ENCODE measurements at regions not wholly inside any gene's neighbourhood (a gene's known extent, or its start where the extent isn't known, plus 50 kb on each side); places are given as distances from the start of the nearest gene placed in this dataset.

DNA sequence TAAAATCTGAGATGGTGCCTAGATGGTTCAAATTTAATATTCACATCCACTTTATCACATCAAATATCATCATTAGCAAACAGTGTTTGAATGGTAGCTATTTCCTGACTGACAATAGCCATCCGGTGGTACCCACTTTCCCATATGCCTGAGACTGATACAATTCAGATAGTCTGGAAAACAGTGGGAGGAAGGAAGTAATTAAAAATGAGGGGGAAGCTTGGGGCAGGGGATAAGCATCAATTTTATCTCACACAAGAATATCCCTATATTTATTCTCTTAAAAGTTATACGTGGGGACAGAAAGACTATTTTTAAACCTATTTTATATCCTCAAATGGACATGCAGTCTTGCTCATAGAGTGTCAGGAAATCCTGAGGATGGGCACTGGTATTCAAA is 122.5 kb upstream of the GAP43 start:
- H3K9me3 ChIP-seq (ENCODE audit: control insufficient read depth in 5 of 5, low read length in 5 of 5): no peaks in the 10 kb centered on the region
- H3K4me1 ChIP-seq (ENCODE audit: control insufficient read depth in 5 of 5, insufficient read depth in 5 of 5, low read length in 5 of 5): peaks cover 0 to 26% (median 0%) of the 10 kb centered on the region in 5 donors
- H3K27ac ChIP-seq (ENCODE audit: low read depth, low read length): no peak overlapping the region
- no peak overlapping the region for H3K9ac ChIP-seq (ENCODE audit: low read length in 5 of 5)
- no peaks in the 10 kb centered on the region for H3K27me3 ChIP-seq (ENCODE audit: control insufficient read depth in 5 of 5, insufficient read depth in 4 of 5, low read length in 5 of 5)
- H3K36me3 ChIP-seq (ENCODE audit: control insufficient read depth in 5 of 5, insufficient read depth in 5 of 5, low read length in 5 of 5): no peaks in the 10 kb centered on the region
- H3K4me3 ChIP-seq (ENCODE audit: low read depth in 1 of 5, low read length in 5 of 5): no peak overlapping the region

DNA sequence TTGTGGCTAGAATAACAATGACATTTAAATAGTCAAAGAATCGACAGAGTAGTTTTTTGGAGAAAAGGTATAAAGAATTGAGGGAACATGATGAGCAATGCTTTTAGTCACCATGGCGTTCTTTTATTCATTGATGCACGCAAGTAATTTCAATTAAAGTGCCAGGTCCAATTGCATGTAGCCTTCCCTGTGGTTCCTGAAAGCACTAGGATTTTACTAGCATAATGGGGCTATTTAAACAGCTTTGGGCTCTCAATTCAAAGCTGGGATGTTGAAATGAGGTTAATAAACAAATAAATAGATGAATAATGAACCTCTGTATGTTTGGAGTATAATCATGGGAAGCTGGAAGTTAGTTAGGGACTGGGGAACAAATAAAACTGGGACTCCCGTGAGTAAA is 121.2 kb upstream of the GAP43 start:
- H3K27ac ChIP-seq (ENCODE audit: low read depth, low read length): no peak overlapping the region
- H3K36me3 ChIP-seq (ENCODE audit: control insufficient read depth in 5 of 5, insufficient read depth in 5 of 5, low read length in 5 of 5): no peaks in the 10 kb centered on the region
- peaks cover 0 to 26% (median 0%) of the 10 kb centered on the region in 5 donors for H3K4me1 ChIP-seq (ENCODE audit: control insufficient read depth in 5 of 5, insufficient read depth in 5 of 5, low read length in 5 of 5)
- H3K9me3 ChIP-seq (ENCODE audit: control insufficient read depth in 5 of 5, low read length in 5 of 5): no peaks in the 10 kb centered on the region
- H3K9ac ChIP-seq (ENCODE audit: low read length in 5 of 5): no peak overlapping the region
- no peaks in the 10 kb centered on the region for H3K27me3 ChIP-seq (ENCODE audit: control insufficient read depth in 5 of 5, insufficient read depth in 4 of 5, low read length in 5 of 5)
- no peak overlapping the region for H3K4me3 ChIP-seq (ENCODE audit: low read depth in 1 of 5, low read length in 5 of 5)

DNA sequence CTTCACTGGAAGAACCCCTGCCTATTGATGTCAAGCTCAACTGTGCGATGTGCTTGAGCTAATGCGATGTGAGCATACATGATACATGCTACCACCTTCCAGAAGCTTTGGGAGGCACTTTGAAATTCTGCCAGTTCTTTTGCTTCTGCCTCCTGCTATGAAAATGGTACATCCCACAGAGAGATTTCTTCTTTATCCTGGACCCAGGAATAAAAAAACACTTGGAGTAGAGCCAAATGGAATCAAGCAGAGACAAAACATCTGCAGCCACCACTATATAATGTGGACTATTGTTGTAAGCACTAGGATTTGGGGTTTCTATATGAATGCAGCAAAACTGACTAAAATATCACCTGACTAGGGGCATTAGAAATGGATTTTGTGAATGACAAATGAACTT is 119.9 kb upstream of the GAP43 start:
- H3K4me1 ChIP-seq (ENCODE audit: control insufficient read depth in 5 of 5, insufficient read depth in 5 of 5, low read length in 5 of 5): peaks cover 0 to 26% (median 0%) of the 10 kb centered on the region in 5 donors
- H3K9ac ChIP-seq (ENCODE audit: low read length in 5 of 5): no peak overlapping the region
- no peak overlapping the region for H3K4me3 ChIP-seq (ENCODE audit: low read depth in 1 of 5, low read length in 5 of 5)
- H3K36me3 ChIP-seq (ENCODE audit: control insufficient read depth in 5 of 5, insufficient read depth in 5 of 5, low read length in 5 of 5): no peaks in the 10 kb centered on the region
- H3K27me3 ChIP-seq (ENCODE audit: control insufficient read depth in 5 of 5, insufficient read depth in 4 of 5, low read length in 5 of 5): no peaks in the 10 kb centered on the region
- H3K9me3 ChIP-seq (ENCODE audit: control insufficient read depth in 5 of 5, low read length in 5 of 5): no peaks in the 10 kb centered on the region
- H3K27ac ChIP-seq (ENCODE audit: low read depth, low read length): no peak overlapping the region

DNA sequence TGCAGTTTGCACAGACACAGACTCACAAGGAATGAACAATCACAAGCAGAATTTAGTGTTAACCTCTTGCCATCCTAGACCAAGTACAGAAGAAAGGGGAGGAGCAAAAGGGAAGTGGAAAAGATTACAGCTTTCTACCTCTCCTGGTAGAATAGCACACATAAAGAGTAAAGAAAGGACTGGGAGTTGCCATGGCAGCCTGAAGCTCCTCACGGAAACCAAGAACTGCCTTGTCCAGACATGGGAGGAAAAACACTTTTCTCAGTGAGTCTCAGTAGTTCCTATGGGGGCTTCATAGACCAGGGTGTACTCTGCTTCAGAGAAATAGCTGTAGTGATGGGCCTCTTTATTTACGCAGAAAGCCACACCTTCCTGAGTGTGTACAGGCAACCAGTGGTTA is 114.7 kb upstream of the GAP43 start:
- H3K4me1 ChIP-seq (ENCODE audit: control insufficient read depth in 5 of 5, insufficient read depth in 5 of 5, low read length in 5 of 5): peaks cover 0 to 19% (median 16%) of the 10 kb centered on the region in 5 donors
- no peak overlapping the region for H3K9ac ChIP-seq (ENCODE audit: low read length in 5 of 5)
- no peaks in the 10 kb centered on the region for H3K9me3 ChIP-seq (ENCODE audit: control insufficient read depth in 5 of 5, low read length in 5 of 5)
- H3K36me3 ChIP-seq (ENCODE audit: control insufficient read depth in 5 of 5, insufficient read depth in 5 of 5, low read length in 5 of 5): no peaks in the 10 kb centered on the region
- no peak overlapping the region for H3K27ac ChIP-seq (ENCODE audit: low read depth, low read length)
- H3K4me3 ChIP-seq (ENCODE audit: low read depth in 1 of 5, low read length in 5 of 5): no peak overlapping the region
- H3K27me3 ChIP-seq (ENCODE audit: control insufficient read depth in 5 of 5, insufficient read depth in 4 of 5, low read length in 5 of 5): no peaks in the 10 kb centered on the region

DNA sequence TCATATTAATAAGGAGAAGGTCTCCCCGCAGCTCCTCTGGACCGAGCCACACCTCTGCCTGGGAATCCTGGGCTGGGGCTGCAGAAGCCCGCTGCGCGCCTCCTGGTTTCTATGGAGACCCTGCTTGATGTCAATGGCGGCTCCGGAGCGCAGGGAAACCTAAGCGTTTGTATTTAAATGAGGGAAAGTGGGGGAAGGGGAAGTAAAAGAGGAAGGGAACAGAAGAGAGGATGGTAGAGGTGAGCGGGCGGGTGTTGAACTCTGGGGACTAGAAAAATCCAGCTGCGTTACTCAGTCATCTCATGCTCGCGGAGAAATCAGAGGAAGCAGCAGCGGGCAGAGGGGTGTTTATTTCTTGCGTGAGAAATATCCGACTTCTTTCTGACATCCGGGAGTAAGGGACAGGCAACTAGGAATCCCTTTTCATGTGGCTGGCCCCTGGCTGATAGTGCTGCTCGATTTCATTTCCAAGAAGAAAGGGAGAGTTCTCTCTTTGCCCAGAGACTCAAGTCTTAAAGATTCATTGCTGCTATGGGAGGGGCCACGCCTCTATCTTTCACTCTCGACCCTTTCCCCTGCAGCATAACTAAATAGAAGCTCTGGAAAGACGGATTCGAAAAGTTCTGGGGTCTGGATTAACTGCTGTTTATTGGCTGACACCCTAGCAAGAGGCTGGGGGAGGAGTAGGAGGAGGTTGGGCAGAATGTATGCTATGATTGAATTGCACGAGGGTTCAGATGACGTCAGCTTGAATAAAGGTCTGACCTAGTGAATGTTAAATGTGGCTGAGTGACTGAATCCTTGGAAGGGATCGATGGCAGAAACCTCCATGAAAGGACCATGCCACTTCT is 110.5 kb upstream of the GAP43 start:
- Histone ChIP-seq H3K27ac (ENCODE audit: low read depth, low read length) (peak overlapping the region; percentile 51), H3K36me3 (ENCODE audit: control insufficient read depth in 5 of 5, insufficient read depth in 5 of 5, low read length in 5 of 5) (no peaks in the 10 kb centered on the region), H3K27me3 (ENCODE audit: control insufficient read depth in 5 of 5, insufficient read depth in 4 of 5, low read length in 5 of 5) (no peaks in the 10 kb centered on the region), H3K4me3 (ENCODE audit: low read depth in 1 of 5, low read length in 5 of 5) (peak overlapping the region; percentile 61 to 80 (median 74)), H3K9ac (ENCODE audit: low read length in 5 of 5) (peak overlapping the region; percentile 12 to 65 (median 49)), H3K4me1 (ENCODE audit: control insufficient read depth in 5 of 5, insufficient read depth in 5 of 5, low read length in 5 of 5) (peaks cover 0 to 33% (median 32%) of the 10 kb centered on the region in 5 donors), H3K9me3 (ENCODE audit: control insufficient read depth in 5 of 5, low read length in 5 of 5) (no peaks in the 10 kb centered on the region)

DNA sequence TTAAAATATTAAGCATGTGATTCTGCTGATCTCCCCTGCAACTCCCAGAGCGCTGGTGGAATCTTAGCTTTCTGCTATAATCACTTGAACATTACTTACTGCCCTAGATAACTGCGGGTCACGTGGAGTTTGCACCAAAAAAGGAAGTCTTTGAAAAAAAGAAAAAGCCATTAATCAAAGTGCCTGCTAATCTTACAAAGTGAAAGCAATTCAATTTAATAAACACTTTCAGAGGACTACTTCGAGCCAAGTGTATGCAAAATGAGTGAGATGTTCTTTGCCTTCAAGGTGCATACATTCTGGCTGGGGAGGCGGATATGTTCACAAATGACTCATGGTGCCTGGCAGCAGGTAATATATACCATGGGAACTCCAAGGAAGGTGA is 109.9 kb upstream of the GAP43 start:
- Histone ChIP-seq H3K27ac (ENCODE audit: low read depth, low read length) (no peak overlapping the region), H3K27me3 (ENCODE audit: control insufficient read depth in 5 of 5, insufficient read depth in 4 of 5, low read length in 5 of 5) (no peaks in the 10 kb centered on the region), H3K9ac (ENCODE audit: low read length in 5 of 5) (peak overlapping the region in 3 of 5 donors; percentile 12 to 49 (median 49)), H3K4me1 (ENCODE audit: control insufficient read depth in 5 of 5, insufficient read depth in 5 of 5, low read length in 5 of 5) (peaks cover 0 to 39% (median 36%) of the 10 kb centered on the region in 5 donors), H3K9me3 (ENCODE audit: control insufficient read depth in 5 of 5, low read length in 5 of 5) (no peaks in the 10 kb centered on the region), H3K36me3 (ENCODE audit: control insufficient read depth in 5 of 5, insufficient read depth in 5 of 5, low read length in 5 of 5) (no peaks in the 10 kb centered on the region), H3K4me3 (ENCODE audit: low read depth in 1 of 5, low read length in 5 of 5) (peak overlapping the region; percentile 61 to 80 (median 74))

DNA sequence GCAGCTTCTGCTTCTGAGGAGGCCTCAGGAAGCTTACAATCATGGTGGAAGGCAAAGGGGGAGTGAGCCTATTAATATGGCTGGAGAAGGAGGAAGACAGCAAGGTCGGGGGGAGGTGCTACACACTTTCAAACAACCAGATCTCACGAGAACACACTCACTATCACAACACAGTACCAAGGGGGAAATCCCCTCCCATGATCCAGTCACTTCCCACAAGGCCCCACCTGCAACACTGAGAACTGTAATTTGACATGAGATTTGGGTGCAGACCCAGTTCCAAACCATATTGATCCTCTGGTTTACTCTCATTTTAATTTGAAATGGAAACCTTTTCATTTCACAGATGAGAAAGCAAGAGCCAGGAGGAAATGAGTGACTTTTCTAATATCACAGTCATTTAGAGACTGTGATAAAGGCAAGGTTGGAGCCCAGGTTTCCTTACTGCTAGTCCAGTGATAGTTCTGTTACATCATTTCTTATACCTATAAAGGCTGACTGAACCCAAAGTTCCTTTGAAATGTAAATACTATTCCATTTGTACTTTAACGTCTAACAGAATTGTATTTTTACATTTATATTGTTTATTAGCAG is 105.8 kb upstream of the GAP43 start:
- Histone ChIP-seq H3K4me1 (ENCODE audit: control insufficient read depth in 5 of 5, insufficient read depth in 5 of 5, low read length in 5 of 5) (peaks cover 0 to 44% (median 31%) of the 10 kb centered on the region in 5 donors), H3K36me3 (ENCODE audit: control insufficient read depth in 5 of 5, insufficient read depth in 5 of 5, low read length in 5 of 5) (no peaks in the 10 kb centered on the region), H3K4me3 (ENCODE audit: low read depth in 1 of 5, low read length in 5 of 5) (no peak overlapping the region), H3K9ac (ENCODE audit: low read length in 5 of 5) (no peak overlapping the region), H3K27me3 (ENCODE audit: control insufficient read depth in 5 of 5, insufficient read depth in 4 of 5, low read length in 5 of 5) (no peaks in the 10 kb centered on the region), H3K9me3 (ENCODE audit: control insufficient read depth in 5 of 5, low read length in 5 of 5) (no peaks in the 10 kb centered on the region), H3K27ac (ENCODE audit: low read depth, low read length) (peak overlapping the region; percentile 28)

DNA sequence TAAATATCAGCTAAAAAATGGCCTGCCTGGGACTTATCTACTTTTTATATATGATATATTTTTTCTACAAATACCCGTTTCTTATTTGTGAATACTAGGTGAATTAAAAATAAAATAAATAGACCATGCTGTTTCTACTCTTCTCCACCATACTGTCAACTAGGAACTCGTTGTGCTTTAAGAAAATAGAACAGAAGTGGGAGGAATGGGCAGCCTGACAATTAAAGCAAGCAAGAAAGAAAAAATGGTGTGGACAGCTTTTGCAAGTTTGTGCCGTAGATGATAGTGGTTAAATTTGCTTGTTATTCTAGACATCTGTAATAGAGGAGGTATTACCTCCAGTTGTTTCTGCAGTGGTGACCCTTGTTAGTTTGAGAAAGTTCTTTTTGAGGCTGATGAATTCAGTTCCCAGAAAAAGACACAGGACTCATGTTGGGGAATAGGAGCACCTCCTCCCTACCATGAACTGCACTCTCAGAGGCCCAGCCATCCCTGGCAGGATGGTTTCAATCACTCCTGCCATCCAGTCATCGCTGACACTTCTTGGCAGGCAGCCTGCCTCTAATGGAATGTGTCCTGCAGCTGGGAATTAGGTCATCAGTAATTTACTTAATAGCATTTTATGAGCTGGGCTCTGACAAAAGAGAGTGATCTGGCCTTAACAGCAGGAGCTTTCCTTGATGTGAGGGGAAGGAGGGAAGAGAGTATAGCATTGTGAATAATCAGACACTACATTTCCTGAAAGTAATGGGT is 105.0 kb upstream of the GAP43 start:
- H3K27me3 ChIP-seq (ENCODE audit: control insufficient read depth in 5 of 5, insufficient read depth in 4 of 5, low read length in 5 of 5): no peaks in the 10 kb centered on the region
- H3K36me3 ChIP-seq (ENCODE audit: control insufficient read depth in 5 of 5, insufficient read depth in 5 of 5, low read length in 5 of 5): no peaks in the 10 kb centered on the region
- peak overlapping the region; percentile 34 for H3K27ac ChIP-seq (ENCODE audit: low read depth, low read length)
- H3K4me3 ChIP-seq (ENCODE audit: low read depth in 1 of 5, low read length in 5 of 5): no peak overlapping the region
- no peaks in the 10 kb centered on the region for H3K9me3 ChIP-seq (ENCODE audit: control insufficient read depth in 5 of 5, low read length in 5 of 5)
- peaks cover 0 to 37% (median 24%) of the 10 kb centered on the region in 5 donors for H3K4me1 ChIP-seq (ENCODE audit: control insufficient read depth in 5 of 5, insufficient read depth in 5 of 5, low read length in 5 of 5)
- no peak overlapping the region for H3K9ac ChIP-seq (ENCODE audit: low read length in 5 of 5)

DNA sequence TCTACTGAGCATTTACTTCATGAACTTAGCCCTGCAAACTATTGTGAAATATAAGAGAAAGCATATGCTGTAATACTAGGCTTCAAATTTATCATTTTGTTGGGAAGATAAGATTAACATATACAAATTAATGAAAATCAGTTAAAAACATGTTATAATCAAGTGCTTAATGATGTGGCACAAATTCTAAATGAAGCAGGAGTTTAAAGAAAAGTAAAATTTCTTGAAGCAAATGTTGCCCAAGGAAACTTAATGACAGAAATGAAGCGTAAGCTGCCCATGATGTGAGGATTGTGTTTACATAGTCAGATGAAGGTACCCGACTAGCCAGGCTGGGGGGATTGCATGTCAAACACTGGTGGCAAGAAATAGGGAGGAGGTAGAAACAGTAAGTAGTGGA is 103.1 kb upstream of the GAP43 start:
- no peak overlapping the region for H3K9ac ChIP-seq (ENCODE audit: low read length in 5 of 5)
- H3K27ac ChIP-seq (ENCODE audit: low read depth, low read length): no peak overlapping the region
- no peak overlapping the region for H3K4me3 ChIP-seq (ENCODE audit: low read depth in 1 of 5, low read length in 5 of 5)
- H3K36me3 ChIP-seq (ENCODE audit: control insufficient read depth in 5 of 5, insufficient read depth in 5 of 5, low read length in 5 of 5): no peaks in the 10 kb centered on the region
- H3K27me3 ChIP-seq (ENCODE audit: control insufficient read depth in 5 of 5, insufficient read depth in 4 of 5, low read length in 5 of 5): no peaks in the 10 kb centered on the region
- H3K9me3 ChIP-seq (ENCODE audit: control insufficient read depth in 5 of 5, low read length in 5 of 5): no peaks in the 10 kb centered on the region
- H3K4me1 ChIP-seq (ENCODE audit: control insufficient read depth in 5 of 5, insufficient read depth in 5 of 5, low read length in 5 of 5): peaks cover 0 to 32% (median 18%) of the 10 kb centered on the region in 5 donors

All from subcutaneous abdominal adipose tissue (tissue), 5 donors.